Neural cell (in vitro differentiated cells): ENCODE measurements at regions not wholly inside any gene's neighbourhood (a gene's known extent, or its start where the extent isn't known, plus 50 kb on each side); places are given as distances from the start of the nearest gene placed in this dataset.

Experiments used
- H2AFZ ChIP-seq: fragments of 200-600, 300-800 bp; sonication (generic), shearing (Covaris generic); 2 replicates; pipeline ENCODE4 v1.6.0; 2014; ENCODE audit warnings: low read depth, mild to moderate bottlenecking, antibody characterized with exemption, low read length, moderate library complexity
- H3F3A ChIP-seq: fragments of 200-600 bp; shearing (Covaris generic); 2 replicates; pipeline ENCODE4 v1.6.1; 2016; ENCODE audit warnings: mild to moderate bottlenecking, moderate library complexity, mixed read lengths, antibody characterized with exemption, low read length; ENCODE audit not compliant: insufficient read depth, poor library complexity, severe bottlenecking
- H3K27ac ChIP-seq: fragments of 200-600, 300-800 bp; sonication (generic), shearing (Covaris generic); 2 replicates; pipeline ENCODE4 v1.5.1; 2014; ENCODE audit warnings: mild to moderate bottlenecking, low read length, moderate library complexity
- H3K27me3 ChIP-seq: fragments of 300-800, 200-600 bp; sonication (generic), shearing (Covaris generic); 2 replicates; pipeline ENCODE4 v1.6.0; 2014; ENCODE audit warnings: mild to moderate bottlenecking, low read depth, low read length, moderate library complexity; ENCODE audit not compliant: insufficient read depth
- H3K36me3 ChIP-seq: fragments of 300-800, 200-600 bp; sonication (generic), shearing (Covaris generic); 2 replicates; pipeline ENCODE4 v1.5.1; 2014; ENCODE audit warnings: mild to moderate bottlenecking, antibody characterized with exemption, low read length, moderate library complexity; ENCODE audit not compliant: insufficient read depth
- H3K4me2 ChIP-seq: fragments of 300-800, 200-600 bp; sonication (generic), shearing (Covaris generic); 2 replicates; pipeline ENCODE4 v1.6.0; 2014; ENCODE audit warnings: mild to moderate bottlenecking, low read length
- H3K4me3 ChIP-seq: fragments of 300-800, 200-600 bp; sonication (generic), shearing (Covaris generic); 2 replicates; pipeline ENCODE4 v1.5.1; 2014; ENCODE audit warnings: mild to moderate bottlenecking, low read length, moderate library complexity
- H3K79me2 ChIP-seq: fragments of 200-600 bp; shearing (Covaris generic); replicated peaks from 2 replicates; pipeline ENCODE4 v1.6.0; 2014; ENCODE audit warnings: mild to moderate bottlenecking, low read length, moderate library complexity; ENCODE audit not compliant: insufficient read depth
- H3K9ac ChIP-seq: fragments of 300-800, 200-600 bp; sonication (generic), shearing (Covaris generic); 2 replicates; pipeline ENCODE4 v1.6.1; 2016; ENCODE audit warnings: mild to moderate bottlenecking, low read length, mixed read lengths
- H3K9me2 ChIP-seq: fragments of 200-600 bp; shearing (Covaris generic); 2 replicates; pipeline ENCODE4 v1.6.1; 2016; ENCODE audit warnings: mild to moderate bottlenecking, low read length, mixed read lengths; ENCODE audit not compliant: insufficient read depth
- H3K9me3 ChIP-seq: fragments of 200-600, 300-800 bp; sonication (generic), shearing (Covaris generic); 2 replicates; pipeline ENCODE4 v1.6.1; 2016; ENCODE audit warnings: mild to moderate bottlenecking, mixed run types, low read length, moderate library complexity, mixed read lengths
- H4K20me1 ChIP-seq: fragments of 200-600 bp; shearing (Covaris generic); 2 replicates; pipeline ENCODE4 v1.6.1; 2016; ENCODE audit warnings: mild to moderate bottlenecking, mixed run types; ENCODE audit not compliant: insufficient read depth
- CTCF ChIP-seq: fragments of 450-650 bp; IDR thresholded peaks from 2 replicates; pipeline ENCODE4 v1.5.1; 2014; ENCODE audit warnings: antibody characterized with exemption, mild to moderate bottlenecking, moderate library complexity; ENCODE audit not compliant: poor library complexity, severe bottlenecking
- EP300 ChIP-seq: fragments of 450-650 bp; conservative IDR thresholded peaks from 2 replicates; pipeline ENCODE4 v1.6.1; 2014; ENCODE audit warnings: antibody characterized with exemption, mild to moderate bottlenecking, moderate library complexity; ENCODE audit not compliant: poor library complexity, severe bottlenecking
- EZH2 ChIP-seq: fragments of 200-600, 300-800 bp; shearing (Covaris generic), sonication (generic); IDR thresholded peaks from 2 replicates; pipeline ENCODE4 v1.6.1; 2014; ENCODE audit warnings: antibody characterized with exemption, low read length, borderline replicate concordance, mild to moderate bottlenecking; ENCODE audit not compliant: insufficient read depth, poor library complexity, severe bottlenecking
- MXI1 ChIP-seq: fragments of 450-650 bp; conservative IDR thresholded peaks from 2 replicates; pipeline ENCODE4 v1.6.1; 2014; ENCODE audit warnings: antibody characterized with exemption, mild to moderate bottlenecking; ENCODE audit not compliant: poor library complexity, severe bottlenecking
- POLR2AphosphoS5 ChIP-seq: IDR thresholded peaks from 2 replicates; pipeline ENCODE4 v1.6.1; 2012
- RAD21 ChIP-seq: fragments of 450-650 bp; conservative IDR thresholded peaks from 2 replicates; pipeline ENCODE4 v1.6.1; 2014; ENCODE audit warnings: antibody characterized with exemption, mild to moderate bottlenecking, moderate library complexity
- REST ChIP-seq: IDR thresholded peaks from 2 replicates; pipeline ENCODE4 v1.6.1; 2012; ENCODE audit warnings: borderline replicate concordance
- SMC3 ChIP-seq: fragments of 450-650 bp; conservative IDR thresholded peaks from 2 replicates; pipeline ENCODE4 v1.6.1; 2014; ENCODE audit warnings: antibody characterized with exemption, mild to moderate bottlenecking, moderate library complexity; ENCODE audit not compliant: poor library complexity
- TAF1 ChIP-seq: IDR thresholded peaks from 2 replicates; pipeline ENCODE4 v1.6.1; 2012; ENCODE audit warnings: low read depth

GRCh38 chr10:81082621-81083376, 545.1 kb downstream of the SH2D4B start:
- no peaks in the 10 kb centered on the region for H4K20me1 ChIP-seq
- H3K9me2 ChIP-seq: no peaks in the 10 kb centered on the region
- no peaks in the 10 kb centered on the region for H3K27me3 ChIP-seq
- H3K4me3 ChIP-seq: no peak overlapping the region
- no peak overlapping the region for H3K9ac ChIP-seq
- H3F3A ChIP-seq: no peaks in the 10 kb centered on the region
- no peak overlapping the region for H3K27ac ChIP-seq
- H3K36me3 ChIP-seq: no peaks in the 10 kb centered on the region
- H3K9me3 ChIP-seq: no peaks in the 10 kb centered on the region
- H3K79me2 ChIP-seq: no peaks in the 10 kb centered on the region
- TF ChIP-seq REST: no peak
- no peak for TF ChIP-seq EP300
- no peak for TF ChIP-seq SMC3
- TF ChIP-seq MXI1: no peak
- no peak for TF ChIP-seq EZH2
- no peak overlapping the region for H3K4me2 ChIP-seq
- H2AFZ ChIP-seq: no peak overlapping the region

- Histone ChIP-seq H4K20me1 (no peaks in the 10 kb centered on the region), H3K4me2 (no peak overlapping the region), H3K27me3 (no peaks in the 10 kb centered on the region), H3K27ac (no peak overlapping the region), H3K9ac (no peak overlapping the region), H3K4me3 (no peak overlapping the region), H2AFZ (no peak overlapping the region), H3K36me3 (no peaks in the 10 kb centered on the region), H3K9me2 (no peaks in the 10 kb centered on the region), H3F3A (no peaks in the 10 kb centered on the region), H3K79me2 (no peaks in the 10 kb centered on the region), H3K9me3 (no peaks in the 10 kb centered on the region)
- TF ChIP-seq EP300 (no peak), TAF1 (no peak), CTCF (no peak), EZH2 (no peak)
Observed at GRCh38 chr10:81093056-81093455, 555.4 kb downstream of the SH2D4B start.

- Histone ChIP-seq H3K27me3 (no peaks in the 10 kb centered on the region), H3K27ac (no peak overlapping the region), H3K4me2 (no peak overlapping the region), H3K4me3 (no peak overlapping the region), H3K9me3 (no peaks in the 10 kb centered on the region), H3K79me2 (no peaks in the 10 kb centered on the region), H2AFZ (no peak overlapping the region), H3F3A (no peaks in the 10 kb centered on the region), H3K9me2 (no peaks in the 10 kb centered on the region), H3K36me3 (no peaks in the 10 kb centered on the region), H3K9ac (no peak overlapping the region), H4K20me1 (no peaks in the 10 kb centered on the region)
- TF ChIP-seq EZH2 (no peak), CTCF (no peak), MXI1 (no peak), RAD21 (no peak), EP300 (no peak), TAF1 (no peak), POLR2AphosphoS5 (no peak), SMC3 (no peak), REST (no peak)
Observed at GRCh38 chr10:81095238-81095637, 557.5 kb downstream of the SH2D4B start.
